ENCODE measurements at regions not wholly inside any gene's neighbourhood (a gene's known extent, or its start where the extent isn't known, plus 50 kb on each side); places are given as distances from the start of the nearest gene placed in this dataset.

DNA sequence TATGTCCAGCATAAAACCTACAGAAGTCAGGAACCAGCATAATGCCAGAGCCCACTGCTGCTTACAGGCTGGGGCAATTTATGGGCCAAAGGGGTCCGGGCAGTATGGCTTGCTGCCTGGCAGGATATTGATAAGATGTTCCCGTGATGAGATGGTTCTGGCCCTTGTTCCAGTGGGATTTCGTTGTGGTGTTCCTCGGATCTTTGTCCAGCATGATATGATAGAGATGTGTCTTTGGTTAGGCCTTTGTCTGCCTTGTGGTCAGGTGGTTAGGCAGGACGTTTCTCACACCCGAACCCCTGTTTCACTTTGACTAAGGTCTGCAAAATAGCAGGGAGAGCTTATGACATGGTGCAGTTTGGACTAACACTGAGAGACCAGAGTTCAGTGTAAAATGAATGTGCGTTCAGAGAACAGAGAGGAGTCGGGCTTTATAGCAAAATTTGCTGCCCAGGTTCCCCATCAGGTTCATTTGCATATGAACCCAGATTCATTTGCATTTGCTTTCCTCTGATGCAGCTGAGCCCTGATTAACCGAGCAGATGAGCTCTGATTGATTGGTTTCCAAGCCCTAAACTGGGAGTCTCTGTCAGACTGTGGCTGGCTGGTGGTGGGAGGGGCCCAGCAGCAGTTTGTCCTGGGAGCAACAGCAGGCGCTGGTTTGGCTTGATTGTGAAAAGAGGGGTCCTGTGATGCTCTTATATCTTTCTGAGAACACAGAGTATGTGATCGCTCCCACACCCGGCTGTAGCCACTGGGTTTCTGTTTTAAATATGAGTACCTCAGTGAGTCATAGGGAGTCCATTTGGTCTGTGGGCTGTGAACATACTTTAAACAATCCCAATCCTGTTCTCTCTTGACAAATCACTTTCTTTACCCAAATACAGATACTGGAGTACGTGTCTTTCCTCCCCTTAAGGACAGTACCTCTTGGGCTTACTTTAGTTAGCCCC is 156.3 kb upstream of the PZP start:
- TF ChIP-seq, protein P1, sequence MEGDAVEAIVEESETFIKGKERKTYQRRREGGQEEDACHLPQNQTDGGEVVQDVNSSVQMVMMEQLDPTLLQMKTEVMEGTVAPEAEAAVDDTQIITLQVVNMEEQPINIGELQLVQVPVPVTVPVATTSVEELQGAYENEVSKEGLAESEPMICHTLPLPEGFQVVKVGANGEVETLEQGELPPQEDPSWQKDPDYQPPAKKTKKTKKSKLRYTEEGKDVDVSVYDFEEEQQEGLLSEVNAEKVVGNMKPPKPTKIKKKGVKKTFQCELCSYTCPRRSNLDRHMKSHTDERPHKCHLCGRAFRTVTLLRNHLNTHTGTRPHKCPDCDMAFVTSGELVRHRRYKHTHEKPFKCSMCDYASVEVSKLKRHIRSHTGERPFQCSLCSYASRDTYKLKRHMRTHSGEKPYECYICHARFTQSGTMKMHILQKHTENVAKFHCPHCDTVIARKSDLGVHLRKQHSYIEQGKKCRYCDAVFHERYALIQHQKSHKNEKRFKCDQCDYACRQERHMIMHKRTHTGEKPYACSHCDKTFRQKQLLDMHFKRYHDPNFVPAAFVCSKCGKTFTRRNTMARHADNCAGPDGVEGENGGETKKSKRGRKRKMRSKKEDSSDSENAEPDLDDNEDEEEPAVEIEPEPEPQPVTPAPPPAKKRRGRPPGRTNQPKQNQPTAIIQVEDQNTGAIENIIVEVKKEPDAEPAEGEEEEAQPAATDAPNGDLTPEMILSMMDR (IDR thresholded peaks at IDR 0.05; ENCODE audit: poor library complexity, severe bottlenecking): no peak
- TF ChIP-seq, protein P2, sequence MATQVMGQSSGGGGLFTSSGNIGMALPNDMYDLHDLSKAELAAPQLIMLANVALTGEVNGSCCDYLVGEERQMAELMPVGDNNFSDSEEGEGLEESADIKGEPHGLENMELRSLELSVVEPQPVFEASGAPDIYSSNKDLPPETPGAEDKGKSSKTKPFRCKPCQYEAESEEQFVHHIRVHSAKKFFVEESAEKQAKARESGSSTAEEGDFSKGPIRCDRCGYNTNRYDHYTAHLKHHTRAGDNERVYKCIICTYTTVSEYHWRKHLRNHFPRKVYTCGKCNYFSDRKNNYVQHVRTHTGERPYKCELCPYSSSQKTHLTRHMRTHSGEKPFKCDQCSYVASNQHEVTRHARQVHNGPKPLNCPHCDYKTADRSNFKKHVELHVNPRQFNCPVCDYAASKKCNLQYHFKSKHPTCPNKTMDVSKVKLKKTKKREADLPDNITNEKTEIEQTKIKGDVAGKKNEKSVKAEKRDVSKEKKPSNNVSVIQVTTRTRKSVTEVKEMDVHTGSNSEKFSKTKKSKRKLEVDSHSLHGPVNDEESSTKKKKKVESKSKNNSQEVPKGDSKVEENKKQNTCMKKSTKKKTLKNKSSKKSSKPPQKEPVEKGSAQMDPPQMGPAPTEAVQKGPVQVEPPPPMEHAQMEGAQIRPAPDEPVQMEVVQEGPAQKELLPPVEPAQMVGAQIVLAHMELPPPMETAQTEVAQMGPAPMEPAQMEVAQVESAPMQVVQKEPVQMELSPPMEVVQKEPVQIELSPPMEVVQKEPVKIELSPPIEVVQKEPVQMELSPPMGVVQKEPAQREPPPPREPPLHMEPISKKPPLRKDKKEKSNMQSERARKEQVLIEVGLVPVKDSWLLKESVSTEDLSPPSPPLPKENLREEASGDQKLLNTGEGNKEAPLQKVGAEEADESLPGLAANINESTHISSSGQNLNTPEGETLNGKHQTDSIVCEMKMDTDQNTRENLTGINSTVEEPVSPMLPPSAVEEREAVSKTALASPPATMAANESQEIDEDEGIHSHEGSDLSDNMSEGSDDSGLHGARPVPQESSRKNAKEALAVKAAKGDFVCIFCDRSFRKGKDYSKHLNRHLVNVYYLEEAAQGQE (IDR thresholded peaks at IDR 0.05; ENCODE audit: borderline replicate concordance): no peak
- TF ChIP-seq RAD21 (conservative IDR thresholded peaks at IDR 0.05): no peak
- no peak for TF ChIP-seq EP300 (conservative IDR thresholded peaks at IDR 0.05; ENCODE audit: poor library complexity, severe bottlenecking)
- TF ChIP-seq EZH2 (IDR thresholded peaks at IDR 0.05; ENCODE audit: borderline replicate concordance, insufficient read depth, low read length, poor library complexity, severe bottlenecking): no peak
- TF ChIP-seq MXI1 (conservative IDR thresholded peaks at IDR 0.05; ENCODE audit: poor library complexity, severe bottlenecking): no peak
- no peak for TF ChIP-seq TAF1 (IDR thresholded peaks at IDR 0.05; ENCODE audit: low read depth)
